ENCODE measurements at regions not wholly inside any gene's neighbourhood (a gene's known extent, or its start where the extent isn't known, plus 50 kb on each side); places are given as distances from the start of the nearest gene placed in this dataset.

DNA sequence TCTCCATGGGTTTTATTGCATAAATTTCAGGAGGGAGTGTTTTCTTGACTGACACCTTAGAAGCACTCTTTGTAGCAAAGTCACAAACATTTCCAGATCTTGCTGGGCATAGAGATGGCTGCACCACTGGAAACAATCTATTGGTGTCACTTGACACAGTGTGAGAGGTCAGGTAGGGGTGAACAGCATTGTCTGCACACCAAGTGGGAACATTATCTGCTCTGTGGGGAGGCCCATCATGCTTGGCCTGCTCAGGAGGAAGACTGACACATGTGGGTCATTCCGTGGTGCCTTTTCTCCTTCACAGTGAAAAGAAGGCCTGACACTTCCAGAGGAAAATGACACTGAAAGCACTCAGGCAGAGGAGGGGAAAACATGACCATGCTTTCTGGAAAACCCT lies 149.9 kb upstream of the GALNT15 start:
- TF ChIP-seq, protein P1, sequence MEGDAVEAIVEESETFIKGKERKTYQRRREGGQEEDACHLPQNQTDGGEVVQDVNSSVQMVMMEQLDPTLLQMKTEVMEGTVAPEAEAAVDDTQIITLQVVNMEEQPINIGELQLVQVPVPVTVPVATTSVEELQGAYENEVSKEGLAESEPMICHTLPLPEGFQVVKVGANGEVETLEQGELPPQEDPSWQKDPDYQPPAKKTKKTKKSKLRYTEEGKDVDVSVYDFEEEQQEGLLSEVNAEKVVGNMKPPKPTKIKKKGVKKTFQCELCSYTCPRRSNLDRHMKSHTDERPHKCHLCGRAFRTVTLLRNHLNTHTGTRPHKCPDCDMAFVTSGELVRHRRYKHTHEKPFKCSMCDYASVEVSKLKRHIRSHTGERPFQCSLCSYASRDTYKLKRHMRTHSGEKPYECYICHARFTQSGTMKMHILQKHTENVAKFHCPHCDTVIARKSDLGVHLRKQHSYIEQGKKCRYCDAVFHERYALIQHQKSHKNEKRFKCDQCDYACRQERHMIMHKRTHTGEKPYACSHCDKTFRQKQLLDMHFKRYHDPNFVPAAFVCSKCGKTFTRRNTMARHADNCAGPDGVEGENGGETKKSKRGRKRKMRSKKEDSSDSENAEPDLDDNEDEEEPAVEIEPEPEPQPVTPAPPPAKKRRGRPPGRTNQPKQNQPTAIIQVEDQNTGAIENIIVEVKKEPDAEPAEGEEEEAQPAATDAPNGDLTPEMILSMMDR (IDR thresholded peaks at IDR 0.05; ENCODE audit: poor library complexity, severe bottlenecking), result no peak
- TF ChIP-seq, protein P2, sequence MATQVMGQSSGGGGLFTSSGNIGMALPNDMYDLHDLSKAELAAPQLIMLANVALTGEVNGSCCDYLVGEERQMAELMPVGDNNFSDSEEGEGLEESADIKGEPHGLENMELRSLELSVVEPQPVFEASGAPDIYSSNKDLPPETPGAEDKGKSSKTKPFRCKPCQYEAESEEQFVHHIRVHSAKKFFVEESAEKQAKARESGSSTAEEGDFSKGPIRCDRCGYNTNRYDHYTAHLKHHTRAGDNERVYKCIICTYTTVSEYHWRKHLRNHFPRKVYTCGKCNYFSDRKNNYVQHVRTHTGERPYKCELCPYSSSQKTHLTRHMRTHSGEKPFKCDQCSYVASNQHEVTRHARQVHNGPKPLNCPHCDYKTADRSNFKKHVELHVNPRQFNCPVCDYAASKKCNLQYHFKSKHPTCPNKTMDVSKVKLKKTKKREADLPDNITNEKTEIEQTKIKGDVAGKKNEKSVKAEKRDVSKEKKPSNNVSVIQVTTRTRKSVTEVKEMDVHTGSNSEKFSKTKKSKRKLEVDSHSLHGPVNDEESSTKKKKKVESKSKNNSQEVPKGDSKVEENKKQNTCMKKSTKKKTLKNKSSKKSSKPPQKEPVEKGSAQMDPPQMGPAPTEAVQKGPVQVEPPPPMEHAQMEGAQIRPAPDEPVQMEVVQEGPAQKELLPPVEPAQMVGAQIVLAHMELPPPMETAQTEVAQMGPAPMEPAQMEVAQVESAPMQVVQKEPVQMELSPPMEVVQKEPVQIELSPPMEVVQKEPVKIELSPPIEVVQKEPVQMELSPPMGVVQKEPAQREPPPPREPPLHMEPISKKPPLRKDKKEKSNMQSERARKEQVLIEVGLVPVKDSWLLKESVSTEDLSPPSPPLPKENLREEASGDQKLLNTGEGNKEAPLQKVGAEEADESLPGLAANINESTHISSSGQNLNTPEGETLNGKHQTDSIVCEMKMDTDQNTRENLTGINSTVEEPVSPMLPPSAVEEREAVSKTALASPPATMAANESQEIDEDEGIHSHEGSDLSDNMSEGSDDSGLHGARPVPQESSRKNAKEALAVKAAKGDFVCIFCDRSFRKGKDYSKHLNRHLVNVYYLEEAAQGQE (IDR thresholded peaks at IDR 0.05; ENCODE audit: borderline replicate concordance), result peak; percentile 84
- TF ChIP-seq POLR2AphosphoS5 (IDR thresholded peaks at IDR 0.05) (peak; percentile 90), EZH2 (IDR thresholded peaks at IDR 0.05; ENCODE audit: borderline replicate concordance, insufficient read depth, low read length, poor library complexity, severe bottlenecking) (no peak), SMC3 (conservative IDR thresholded peaks at IDR 0.05; ENCODE audit: poor library complexity) (no peak), RAD21 (conservative IDR thresholded peaks at IDR 0.05) (no peak), TAF1 (IDR thresholded peaks at IDR 0.05; ENCODE audit: low read depth) (no peak)
